ENCODE measurements at regions not wholly inside any gene's neighbourhood (a gene's known extent, or its start where the extent isn't known, plus 50 kb on each side); places are given as distances from the start of the nearest gene placed in this dataset.

GRCh38 chr2:78601113-78601512 lies 424.4 kb upstream of the REG3G start:
- H3K36me3 Mint-ChIP-seq (ENCODE audit: insufficient read depth, unreplicated experiment) = no peaks in the 10 kb centered on the region
- no peaks in the 10 kb centered on the region for H3K27me3 Mint-ChIP-seq (ENCODE audit: insufficient read depth, unreplicated experiment)
- intact Hi-C loops (cut with micrococcal nuclease; ENCODE audit: unreplicated experiment) = no loop called here
- DNase-seq = no peak
- H3K9me3 Mint-ChIP-seq (ENCODE audit: unreplicated experiment) = no peaks in the 10 kb centered on the region
- Histone ChIP-seq H3K4me3 (ENCODE audit: low read depth, low read length) (no peak overlapping the region), H3K36me3 (ENCODE audit: control insufficient read depth, insufficient read depth, low read length) (no peaks in the 10 kb centered on the region), H3K9me3 (no peaks in the 10 kb centered on the region), H3K27me3 (replicated peaks; ENCODE audit: control insufficient read depth, insufficient read depth, low read length) (no peaks in the 10 kb centered on the region), H3K4me1 (no peaks in the 10 kb centered on the region)
- no TSS peak for BruUV-seq (replicated peaks)
- H3K4me3 Mint-ChIP-seq (ENCODE audit: unreplicated experiment) = no peak overlapping the region
- H3K4me1 Mint-ChIP-seq (ENCODE audit: low read depth, unreplicated experiment) = no peaks in the 10 kb centered on the region
- no peak overlapping the region for H3K27ac Mint-ChIP-seq (ENCODE audit: unreplicated experiment)
- CTCF ChIA-PET = no interaction called here
- POLR2A ChIA-PET = no interaction called here
- TF ChIP-seq CTCF (IDR thresholded peaks at IDR 0.05; ENCODE audit: insufficient read depth in 1 of 2, low read depth in 1 of 2, low read length in 1 of 2, severe bottlenecking in 1 of 2, unreplicated experiment in 1 of 2) = no peak

DNA sequence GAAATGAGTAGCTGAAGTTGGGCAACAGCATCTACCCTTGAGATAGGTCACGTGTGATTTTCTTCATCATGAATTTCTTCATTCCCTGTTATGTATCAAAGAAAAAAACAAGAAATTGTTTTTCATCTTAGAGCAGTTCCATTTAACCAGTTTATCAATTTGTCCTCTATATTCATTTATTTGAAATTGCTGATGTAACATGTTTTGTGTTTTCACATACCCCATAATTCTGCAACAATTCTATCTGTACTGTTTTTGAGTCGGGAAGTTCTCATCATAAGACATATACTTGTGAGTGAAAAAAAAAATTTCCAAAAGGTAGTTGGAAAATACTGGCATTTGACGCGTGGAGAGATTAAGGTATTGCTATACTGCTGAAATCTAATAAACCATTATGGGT lies 422.6 kb upstream of the REG3G start:
- TF ChIP-seq CTCF (IDR thresholded peaks at IDR 0.05; ENCODE audit: insufficient read depth in 1 of 2, low read depth in 1 of 2, low read length in 1 of 2, severe bottlenecking in 1 of 2, unreplicated experiment in 1 of 2) = no peak
- Mint-ChIP-seq H3K4me1 (ENCODE audit: low read depth, unreplicated experiment) (no peaks in the 10 kb centered on the region), H3K27ac (ENCODE audit: unreplicated experiment) (no peak overlapping the region), H3K36me3 (ENCODE audit: insufficient read depth, unreplicated experiment) (no peaks in the 10 kb centered on the region), H3K27me3 (ENCODE audit: insufficient read depth, unreplicated experiment) (peaks cover under 1% of the 10 kb centered on the region), H3K9me3 (ENCODE audit: unreplicated experiment) (no peaks in the 10 kb centered on the region), H3K4me3 (ENCODE audit: unreplicated experiment) (no peak overlapping the region)
- Histone ChIP-seq H3K9me3 (no peaks in the 10 kb centered on the region), H3K27me3 (replicated peaks; ENCODE audit: control insufficient read depth, insufficient read depth, low read length) (no peaks in the 10 kb centered on the region), H3K36me3 (ENCODE audit: control insufficient read depth, insufficient read depth, low read length) (no peaks in the 10 kb centered on the region), H3K4me3 (ENCODE audit: low read depth, low read length) (no peak overlapping the region), H3K4me1 (no peaks in the 10 kb centered on the region)
- POLR2A ChIA-PET = no interaction called here
- intact Hi-C loops (cut with micrococcal nuclease; ENCODE audit: unreplicated experiment) = no loop called here
- CTCF ChIA-PET = no interaction called here
- BruUV-seq (replicated peaks) = no TSS peak
- DNase-seq = no peak

- DNase-seq = no peak
- Mint-ChIP-seq H3K27me3 (ENCODE audit: insufficient read depth, unreplicated experiment) (peaks cover 5% of the 10 kb centered on the region), H3K4me1 (ENCODE audit: low read depth, unreplicated experiment) (no peaks in the 10 kb centered on the region), H3K27ac (ENCODE audit: unreplicated experiment) (no peak overlapping the region), H3K9me3 (ENCODE audit: unreplicated experiment) (no peaks in the 10 kb centered on the region), H3K4me3 (ENCODE audit: unreplicated experiment) (no peak overlapping the region), H3K36me3 (ENCODE audit: insufficient read depth, unreplicated experiment) (no peaks in the 10 kb centered on the region)
- POLR2A ChIA-PET = no interaction called here
- H3K9me3 ChIP-seq = no peaks in the 10 kb centered on the region
- no peaks in the 10 kb centered on the region for H3K4me1 ChIP-seq
- no peaks in the 10 kb centered on the region for H3K27me3 ChIP-seq (replicated peaks; ENCODE audit: control insufficient read depth, insufficient read depth, low read length)
- no peak overlapping the region for H3K4me3 ChIP-seq (ENCODE audit: low read depth, low read length)
- no peaks in the 10 kb centered on the region for H3K36me3 ChIP-seq (ENCODE audit: control insufficient read depth, insufficient read depth, low read length)
- CTCF ChIA-PET = no interaction called here
- no peak for TF ChIP-seq CTCF (IDR thresholded peaks at IDR 0.05; ENCODE audit: insufficient read depth in 1 of 2, low read depth in 1 of 2, low read length in 1 of 2, severe bottlenecking in 1 of 2, unreplicated experiment in 1 of 2)
- BruUV-seq (replicated peaks) = no TSS peak
- intact Hi-C loops (cut with micrococcal nuclease; ENCODE audit: unreplicated experiment) = loop anchor here (1.0 kb wide), 1 partner anchor 35 kb away; no protein-coding TSS in a partner anchor
Observed at GRCh38 chr2:78606895-78607294, 418.6 kb upstream of the REG3G start.
